ENCODE measurements at regions not wholly inside any gene's neighbourhood (a gene's known extent, or its start where the extent isn't known, plus 50 kb on each side); places are given as distances from the start of the nearest gene placed in this dataset.

GRCh38 chr17:62862251-62862650 lies 54.1 kb upstream of the MARCHF10 start:
- Histone ChIP-seq H3K4me2 (ENCODE audit: insufficient read depth, low read length) (no peak overlapping the region), H4K20me1 (replicated peaks; ENCODE audit: control insufficient read depth, insufficient read depth, low read length) (no peaks in the 10 kb centered on the region; the same call in 1 of the 2 replicates), H3K36me3 (ENCODE audit: control insufficient read depth, insufficient read depth, low read length) (no peaks in the 10 kb centered on the region), H3K27me3 (ENCODE audit: control insufficient read depth in 2 of 2, insufficient read depth in 2 of 2, low read length in 2 of 2) (peaks cover 10 to 19% of the 10 kb centered on the region in 2 experiments; a peak in 4 of 5 replicates), H3K79me2 (ENCODE audit: control insufficient read depth, insufficient read depth, low read length) (no peaks in the 10 kb centered on the region), H3K4me3 (no peak overlapping the region), H3K9me1 (ENCODE audit: control insufficient read depth, insufficient read depth, low read length) (no peaks in the 10 kb centered on the region), H2AFZ (ENCODE audit: low read depth, low read length) (no peak overlapping the region), H3K9ac (ENCODE audit: insufficient read depth in 1 of 2, low read depth in 2 of 2, low read length in 2 of 2) (no peak overlapping the region), H3K9me3 (replicated peaks; ENCODE audit: control insufficient read depth, insufficient read depth, low read depth, low read length) (no peaks in the 10 kb centered on the region), H3K27ac (ENCODE audit: extremely low read depth, low read depth, low read length) (no peak overlapping the region), H3K4me1 (replicated peaks in 1 of 2; ENCODE audit: control insufficient read depth in 2 of 2, insufficient read depth in 2 of 2, low read length in 2 of 2) (no peaks in the 10 kb centered on the region)
- in situ Hi-C loops (cut with MboI) = no loop called here
- WGBS (ENCODE audit: insufficient coverage, low coverage, missing lambda C conversion rate) = 0% methylated on average over 2 of the region's 2 CpGs
- CTCF ChIA-PET (ENCODE audit: low intra/inter-chr PET ratio) = interaction anchor here (0.6 kb wide), 1 partner anchor 801 kb away, joined by 4 read pairs; no protein-coding TSS in a partner anchor
- POLR2A ChIA-PET = no interaction called here
- no TSS peak for BruUV-seq (replicated peaks)
- TF ChIP-seq TFE3 (CRISPR knock-in tag; IDR thresholded peaks at IDR 0.05) (no peak), PATZ1 (CRISPR knock-in tag; IDR thresholded peaks at IDR 0.05; ENCODE audit: borderline replicate concordance) (no peak), MXI1 (IDR thresholded peaks at IDR 0.05; ENCODE audit: low read depth, low read length) (no peak), RAD51 (IDR thresholded peaks at IDR 0.05; ENCODE audit: borderline replicate concordance, low read depth) (no peak), POLR2B (IDR thresholded peaks at IDR 0.05; ENCODE audit: low read depth, partially characterized antibody) (no peak), HNRNPK (IDR thresholded peaks at IDR 0.05; ENCODE audit: low read depth, low read length, poor library complexity, severe bottlenecking) (no peak), PTBP1 (IDR thresholded peaks at IDR 0.05; ENCODE audit: low read depth, low read length) (no peak), ZNF436 (CRISPR knock-in tag; IDR thresholded peaks at IDR 0.05) (no peak)
- ATAC-seq (no peak), DNase-seq (ENCODE audit: extremely low read depth in 1 of 4, low spot score in 3 of 4) (no peak), FAIRE-seq (no peak)
- intact Hi-C loops (cut with micrococcal nuclease) = no loop called here
